IgD-negative memory B cell (primary cell): ENCODE measurements at regions not wholly inside any gene's neighbourhood (a gene's known extent, or its start where the extent isn't known, plus 50 kb on each side); places are given as distances from the start of the nearest gene placed in this dataset.
"Not testable (repeated sequence)": the region's sequence is repeated elsewhere in the genome, so short reads cannot be mapped to it uniquely, and the experiment has no call there.

ENCODE experiments used
- H3K27ac Mint-ChIP-seq, 3 donors: one replicate each; pipeline ENCODE4 v1.8.0; 2020 to 2022; ENCODE audit warnings: mild to moderate bottlenecking in 3 of 3, mixed read lengths in 3 of 3, moderate library complexity in 1 of 3
- H3K27me3 Mint-ChIP-seq: one replicate; pipeline ENCODE4 v1.8.0; 2021; ENCODE audit warnings: mixed read lengths
- H3K36me3 Mint-ChIP-seq: one replicate; pipeline ENCODE4 v1.8.0; 2020; ENCODE audit warnings: mild to moderate bottlenecking, mixed read lengths
- H3K4me1 Mint-ChIP-seq, 3 donors: one replicate each; pipeline ENCODE4 v1.8.0; 2020 to 2022; ENCODE audit warnings: mixed read lengths in 3 of 3, mild to moderate bottlenecking in 1 of 3
- H3K4me3 Mint-ChIP-seq, 4 donors: one replicate each; pipeline ENCODE4 v1.8.0; 2020 to 2022; ENCODE audit warnings: mild to moderate bottlenecking in 4 of 4, mixed read lengths in 4 of 4, moderate library complexity in 3 of 4
- H3K9me3 Mint-ChIP-seq, 3 donors: one replicate each; pipeline ENCODE4 v1.8.0; 2020 to 2021; ENCODE audit warnings: mixed read lengths in 3 of 3, mild to moderate bottlenecking in 1 of 3

DNA sequence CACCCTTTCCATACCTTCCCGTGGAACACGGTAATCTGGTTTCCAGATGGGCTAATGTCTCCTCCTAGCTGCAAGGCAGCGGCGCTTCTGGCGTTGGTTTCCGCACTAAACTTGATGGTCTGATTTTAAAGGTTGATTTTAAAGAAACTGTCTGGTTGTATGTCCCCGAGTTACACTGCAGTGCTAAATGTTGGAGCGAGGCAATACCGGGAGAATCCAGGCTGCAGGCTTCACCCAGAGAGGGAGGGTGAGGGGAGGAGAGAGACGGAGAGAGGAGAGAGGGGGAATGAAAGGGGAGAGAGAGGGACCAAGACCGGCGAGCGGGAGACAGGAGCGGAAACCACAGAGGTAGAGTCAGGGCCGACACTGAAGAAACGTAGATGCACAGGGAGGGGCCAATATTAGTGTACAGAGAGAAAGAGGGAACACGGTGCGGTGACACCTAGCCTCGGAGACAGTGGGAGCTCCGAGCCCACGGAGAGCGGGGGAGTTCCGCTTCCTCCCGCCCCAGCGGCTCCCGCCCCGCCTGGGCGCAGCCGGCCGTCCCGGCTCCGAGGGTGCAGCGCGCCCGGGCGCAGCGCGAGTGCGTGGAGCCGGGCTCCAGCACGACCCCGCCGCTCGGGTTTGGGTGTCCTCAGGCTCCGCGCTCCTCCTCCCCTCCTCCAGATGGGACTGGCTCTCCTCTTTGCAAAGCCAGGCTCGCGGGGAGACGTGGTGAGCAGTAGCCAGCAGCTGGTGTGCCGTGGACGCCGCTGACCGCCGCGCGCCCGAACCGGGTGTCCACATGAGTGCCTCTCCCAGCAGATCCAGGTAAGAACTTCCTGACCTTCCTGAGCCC is 71.9 kb upstream of the GRAMD1B start:
- Mint-ChIP-seq H3K4me1 (peaks cover 5 to 6% (median 6%) of the 10 kb centered on the region in 3 donors), H3K36me3 (peaks cover 3% of the 10 kb centered on the region), H3K9me3 (no peaks in the 10 kb centered on the region), H3K27me3 (peaks cover 33% of the 10 kb centered on the region), H3K4me3 (peak overlapping the region in 2 of 4 donors; percentile 22 to 91), H3K27ac (no peak overlapping the region)

- peaks cover 3% of the 10 kb centered on the region for H3K36me3 Mint-ChIP-seq
- H3K4me3 Mint-ChIP-seq = peak overlapping the region in 1 of 4 donors; percentile 22
- no peaks in the 10 kb centered on the region for H3K9me3 Mint-ChIP-seq
- no peak overlapping the region for H3K27ac Mint-ChIP-seq
- peaks cover 5 to 6% (median 6%) of the 10 kb centered on the region in 3 donors for H3K4me1 Mint-ChIP-seq
- H3K27me3 Mint-ChIP-seq = peaks cover 28% of the 10 kb centered on the region
Measured at GRCh38 chr11:123357353-123357989, 72.6 kb upstream of the GRAMD1B start.

- no peak overlapping the region for H3K27ac Mint-ChIP-seq
- peaks cover 28% of the 10 kb centered on the region for H3K27me3 Mint-ChIP-seq
- H3K4me3 Mint-ChIP-seq = no peak overlapping the region
- H3K4me1 Mint-ChIP-seq = peaks cover 5 to 6% (median 6%) of the 10 kb centered on the region in 3 donors
- no peaks in the 10 kb centered on the region for H3K9me3 Mint-ChIP-seq
- peaks cover 3% of the 10 kb centered on the region for H3K36me3 Mint-ChIP-seq
Measured at GRCh38 chr11:123356539-123356938, 73.5 kb upstream of the GRAMD1B start.

DNA sequence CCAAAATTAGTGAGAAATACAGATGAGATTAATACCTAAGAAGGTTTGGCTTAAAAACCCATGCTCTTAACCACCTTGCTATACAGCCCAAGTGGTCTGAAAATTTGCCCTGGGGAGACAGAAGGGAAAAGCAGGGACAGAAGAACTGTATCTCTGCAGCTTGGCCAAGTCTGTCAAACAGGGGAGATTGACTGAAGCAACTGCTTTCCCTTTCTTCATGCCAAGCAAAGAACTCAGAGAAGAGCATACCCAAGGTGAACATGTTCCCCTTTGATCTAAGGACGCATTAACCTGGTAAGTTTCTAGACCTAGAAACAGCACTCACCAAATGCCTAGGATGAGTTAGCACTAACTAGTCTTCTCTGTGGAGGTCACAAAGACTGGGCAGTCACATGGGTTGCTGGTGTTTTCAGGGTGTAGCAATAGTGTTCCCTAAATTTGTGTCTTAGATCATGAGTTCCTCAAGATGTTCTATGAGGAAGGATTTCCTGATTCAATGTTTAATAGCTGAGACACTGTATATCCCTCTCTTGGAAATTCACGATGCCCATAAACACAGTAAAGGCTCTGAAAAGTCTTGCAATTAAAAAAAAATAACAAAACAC is 75.6 kb upstream of the GRAMD1B start:
- Mint-ChIP-seq H3K27me3 (peaks cover 21% of the 10 kb centered on the region), H3K9me3 (no peaks in the 10 kb centered on the region), H3K4me3 (no peak overlapping the region), H3K36me3 (peaks cover 3% of the 10 kb centered on the region), H3K27ac (no peak overlapping the region), H3K4me1 (peaks cover 5 to 6% (median 6%) of the 10 kb centered on the region in 3 donors)

DNA sequence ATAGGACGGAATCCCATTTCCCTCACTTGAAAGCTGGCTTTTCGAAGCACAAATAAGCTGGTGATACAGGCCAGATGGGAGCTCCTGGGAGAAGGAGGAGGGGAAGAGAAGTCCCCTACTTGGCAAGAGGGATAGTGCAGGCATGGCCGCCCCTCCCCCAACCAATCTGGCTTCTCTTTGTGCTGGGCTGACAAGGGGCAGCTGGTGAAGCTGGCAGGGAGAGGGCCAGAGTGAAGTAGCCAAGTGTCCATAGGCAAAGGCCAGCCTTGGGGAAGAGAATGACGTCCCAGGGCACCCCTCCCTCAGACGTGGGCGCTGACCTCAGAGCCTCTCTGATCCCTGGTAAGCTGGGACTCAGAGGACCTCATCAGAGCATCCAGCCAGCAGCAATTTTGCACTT is 78.7 kb upstream of the GRAMD1B start:
- Mint-ChIP-seq H3K27ac (no peak overlapping the region), H3K9me3 (peaks cover 0 to 2% (median 0%) of the 10 kb centered on the region in 3 donors), H3K4me1 (no peaks in the 10 kb centered on the region), H3K36me3 (no peaks in the 10 kb centered on the region), H3K27me3 (peaks cover 4% of the 10 kb centered on the region), H3K4me3 (no peak overlapping the region)

DNA sequence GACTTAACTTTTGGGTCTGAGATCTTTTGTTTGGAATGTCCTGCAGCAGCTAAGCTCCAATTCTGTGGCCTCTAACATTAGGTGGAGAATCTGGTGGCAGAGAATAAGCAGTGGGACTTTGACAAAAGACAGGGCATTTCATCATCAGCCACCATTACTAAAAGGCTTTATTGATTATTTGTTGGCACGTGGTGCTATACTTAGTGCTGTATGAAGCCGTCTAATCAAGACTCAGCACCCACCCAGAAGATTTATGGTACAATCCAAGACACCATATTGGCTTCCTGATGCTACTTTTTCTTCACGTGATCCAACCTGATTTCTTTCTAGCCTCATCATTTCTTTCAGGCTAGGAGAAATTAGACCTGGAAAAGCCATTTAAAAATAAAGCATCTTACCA is 80.7 kb upstream of the GRAMD1B start:
- Mint-ChIP-seq H3K27me3 (peaks cover 4% of the 10 kb centered on the region), H3K4me3 (no peak overlapping the region), H3K4me1 (no peaks in the 10 kb centered on the region), H3K9me3 (peaks cover 0 to 2% (median 0%) of the 10 kb centered on the region in 3 donors), H3K36me3 (no peaks in the 10 kb centered on the region), H3K27ac (no peak overlapping the region)

GRCh38 chr11:123344790-123345357 is 85.2 kb upstream of the GRAMD1B start:
- no peaks in the 10 kb centered on the region for H3K36me3 Mint-ChIP-seq
- H3K4me3 Mint-ChIP-seq = no peak overlapping the region
- H3K4me1 Mint-ChIP-seq = no peaks in the 10 kb centered on the region
- H3K27ac Mint-ChIP-seq = no peak overlapping the region
- peaks cover 5 to 9% (median 8%) of the 10 kb centered on the region in 3 donors for H3K9me3 Mint-ChIP-seq
- H3K27me3 Mint-ChIP-seq = peaks cover 4% of the 10 kb centered on the region

DNA sequence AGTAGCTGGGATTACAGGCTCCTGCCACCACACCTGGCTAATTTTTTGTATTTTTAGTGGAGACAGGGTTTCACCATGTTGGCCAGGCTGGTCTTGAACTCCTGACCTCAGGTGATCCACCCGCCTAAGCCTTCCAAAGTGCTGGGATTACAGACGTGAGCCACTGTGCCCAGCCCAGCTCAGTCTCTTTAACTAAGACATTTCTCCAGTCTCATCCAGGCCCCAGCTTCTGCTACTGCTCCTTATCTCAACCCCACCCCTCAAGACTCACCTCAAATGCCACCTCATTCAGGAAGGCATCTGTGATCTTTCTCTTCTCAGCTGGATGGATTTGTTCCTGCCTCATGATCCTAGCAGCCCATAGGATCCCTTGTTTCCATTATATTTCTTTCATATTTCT is 85.9 kb upstream of the GRAMD1B start:
- peaks cover 5 to 11% (median 9%) of the 10 kb centered on the region in 3 donors for H3K9me3 Mint-ChIP-seq
- H3K4me3 Mint-ChIP-seq, H3K36me3 Mint-ChIP-seq, H3K27me3 Mint-ChIP-seq, H3K4me1 Mint-ChIP-seq, H3K27ac Mint-ChIP-seq: not testable (repeated sequence)

DNA sequence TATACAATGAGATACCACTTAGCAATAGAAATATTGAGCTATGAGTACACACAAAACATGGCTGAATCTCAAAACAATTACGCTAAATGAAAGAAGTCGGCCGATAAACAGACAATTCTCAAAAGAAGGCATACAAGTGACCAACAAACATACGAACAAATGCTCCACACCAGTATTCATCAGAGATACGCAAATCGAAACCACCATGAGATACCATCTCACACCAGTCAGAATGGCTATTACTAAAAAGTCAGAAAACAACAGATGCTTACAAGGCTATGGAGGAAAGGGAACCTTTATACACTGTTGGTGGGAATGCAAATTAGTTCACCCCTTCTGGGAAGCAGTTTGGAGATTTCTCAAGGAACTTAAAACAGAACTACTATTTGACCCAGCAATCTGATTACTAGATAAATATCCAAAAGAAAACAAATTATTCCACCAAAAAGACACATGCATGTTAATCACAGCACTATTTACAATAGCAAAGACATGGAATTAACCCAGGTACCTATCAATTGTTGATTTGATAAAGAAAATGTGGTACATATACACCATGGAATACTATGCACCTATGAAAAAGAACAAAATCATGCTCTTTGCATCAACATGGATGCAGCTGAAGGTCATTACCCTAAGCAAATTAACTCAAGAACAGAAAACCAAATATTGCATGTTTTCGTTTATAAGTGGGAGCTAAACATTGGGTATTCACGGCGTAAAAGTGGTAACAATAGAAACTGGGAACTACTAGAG is 90.9 kb upstream of the GRAMD1B start:
- Mint-ChIP-seq H3K27ac (peak overlapping the region in 1 of 3 donors; percentile 3), H3K36me3 (no peaks in the 10 kb centered on the region), H3K4me1 (no peaks in the 10 kb centered on the region), H3K27me3 (peaks cover 5% of the 10 kb centered on the region), H3K4me3 (no peak overlapping the region), H3K9me3 (peaks cover 3 to 16% (median 12%) of the 10 kb centered on the region in 3 donors)

- peaks cover 5% of the 10 kb centered on the region for H3K27me3 Mint-ChIP-seq
- no peaks in the 10 kb centered on the region for H3K4me1 Mint-ChIP-seq
- H3K4me3 Mint-ChIP-seq = peak overlapping the region in 1 of 4 donors; percentile 36
- no peak overlapping the region for H3K27ac Mint-ChIP-seq
- H3K36me3 Mint-ChIP-seq = no peaks in the 10 kb centered on the region
- H3K9me3 Mint-ChIP-seq = peaks cover 3 to 16% (median 12%) of the 10 kb centered on the region in 3 donors
Measured at GRCh38 chr11:123338266-123338800, 91.7 kb upstream of the GRAMD1B start.

DNA sequence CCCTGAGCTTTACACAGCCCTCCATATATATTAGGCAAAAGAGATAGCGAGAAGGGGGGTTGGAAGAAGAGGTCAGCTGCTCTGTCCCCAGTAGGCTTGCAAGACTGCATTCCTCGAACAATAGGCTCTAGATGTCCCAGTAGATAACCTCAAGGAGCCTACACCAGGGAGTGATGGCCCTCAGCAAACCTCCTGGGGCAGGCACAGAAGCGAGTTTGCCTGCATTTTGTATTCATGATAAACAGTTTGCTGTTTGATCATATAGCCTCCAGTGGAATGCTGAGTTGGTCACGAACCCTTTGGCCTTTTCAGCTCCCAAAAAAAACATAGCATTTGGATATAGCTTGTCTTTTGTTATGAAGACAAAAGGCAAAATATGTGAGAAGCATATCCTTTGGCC is 95.1 kb upstream of the GRAMD1B start:
- peaks cover 5% of the 10 kb centered on the region for H3K27me3 Mint-ChIP-seq
- peak overlapping the region in 1 of 3 donors; percentile 41 for H3K27ac Mint-ChIP-seq
- no peak overlapping the region for H3K4me3 Mint-ChIP-seq
- peaks cover 3 to 12% (median 4%) of the 10 kb centered on the region in 3 donors for H3K9me3 Mint-ChIP-seq
- H3K36me3 Mint-ChIP-seq = no peaks in the 10 kb centered on the region
- H3K4me1 Mint-ChIP-seq = no peaks in the 10 kb centered on the region

- H3K36me3 Mint-ChIP-seq, H3K4me1 Mint-ChIP-seq, H3K27ac Mint-ChIP-seq, H3K4me3 Mint-ChIP-seq, H3K27me3 Mint-ChIP-seq: not testable (repeated sequence)
- peaks cover 0 to 12% (median 3%) of the 10 kb centered on the region in 3 donors for H3K9me3 Mint-ChIP-seq
Measured at GRCh38 chr11:123332577-123332976, 97.5 kb upstream of the GRAMD1B start.

DNA sequence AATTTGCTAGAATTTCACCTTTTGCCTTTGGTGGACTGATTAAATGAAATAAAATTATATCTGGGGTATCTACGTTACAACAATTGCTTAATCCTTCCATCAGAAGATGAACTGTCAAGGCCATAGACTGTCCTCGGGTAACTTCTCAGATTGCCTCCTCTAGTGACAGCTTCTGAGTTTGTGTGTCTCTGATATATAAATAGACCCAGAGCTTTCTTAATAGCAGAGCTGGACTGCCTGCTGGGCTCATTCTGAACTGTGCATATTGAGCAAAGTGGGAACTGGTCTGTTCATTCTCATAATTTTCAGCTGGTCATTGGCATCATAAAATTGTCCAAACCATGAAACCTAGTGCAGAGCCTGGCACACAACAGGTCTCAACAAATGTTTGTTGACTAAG is 99.1 kb upstream of the GRAMD1B start:
- Mint-ChIP-seq H3K4me3 (no peak overlapping the region), H3K4me1 (no peaks in the 10 kb centered on the region), H3K36me3 (no peaks in the 10 kb centered on the region), H3K9me3 (peaks cover 0 to 12% (median 3%) of the 10 kb centered on the region in 3 donors), H3K27me3 (peaks cover 4% of the 10 kb centered on the region), H3K27ac (no peak overlapping the region)

DNA sequence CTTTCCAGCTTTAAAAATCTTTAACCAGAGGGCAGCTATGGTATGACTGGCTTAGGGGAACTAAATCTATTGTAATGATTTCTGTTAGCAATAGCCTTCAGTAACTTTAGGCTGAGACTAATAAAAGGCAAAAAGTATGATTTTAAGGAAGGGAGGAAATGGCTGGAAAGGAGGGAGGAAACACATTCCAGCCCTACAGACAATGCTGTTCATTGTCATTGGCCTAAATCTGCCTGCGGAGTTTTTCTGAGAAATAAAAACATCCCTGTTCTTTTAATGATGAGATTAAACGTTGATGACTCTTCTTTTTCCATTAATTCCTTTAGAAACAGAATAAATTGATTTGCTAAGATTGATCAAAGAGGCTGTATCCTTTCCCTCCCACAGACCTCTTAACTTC is 99.6 kb upstream of the GRAMD1B start:
- no peak overlapping the region for H3K27ac Mint-ChIP-seq
- peaks cover under 1% of the 10 kb centered on the region for H3K27me3 Mint-ChIP-seq
- H3K9me3 Mint-ChIP-seq = peaks cover 0 to 10% (median 3%) of the 10 kb centered on the region in 3 donors
- H3K36me3 Mint-ChIP-seq = no peaks in the 10 kb centered on the region
- H3K4me1 Mint-ChIP-seq = no peaks in the 10 kb centered on the region
- no peak overlapping the region for H3K4me3 Mint-ChIP-seq
